ENCODE measurements at regions not wholly inside any gene's neighbourhood (a gene's known extent, or its start where the extent isn't known, plus 50 kb on each side); places are given as distances from the start of the nearest gene placed in this dataset.

- TF ChIP-seq POLR2AphosphoS5 (IDR thresholded peaks at IDR 0.05; ENCODE audit: low read depth, low read length) (no peak), FOXP2 (optimal IDR thresholded peaks at IDR 0.05; ENCODE audit: borderline replicate concordance, extremely low read depth, extremely low read length, insufficient read depth) (no peak)
Observed at GRCh38 chr15:47570451-47570850, 146.9 kb upstream of the SEMA6D start.

- no peak for TF ChIP-seq TAF1 (IDR thresholded peaks at IDR 0.05; ENCODE audit: borderline replicate concordance, insufficient read depth, low read length)
- no peak for TF ChIP-seq POLR2AphosphoS5 (IDR thresholded peaks at IDR 0.05; ENCODE audit: low read depth, low read length)
- no peak for TF ChIP-seq SIN3A (IDR thresholded peaks at IDR 0.05; ENCODE audit: borderline replicate concordance, insufficient read depth, low read length)
- TF ChIP-seq FOXP2 (optimal IDR thresholded peaks at IDR 0.05; ENCODE audit: borderline replicate concordance, extremely low read depth, extremely low read length, insufficient read depth): no peak
- TF ChIP-seq REST (IDR thresholded peaks at IDR 0.05; ENCODE audit: insufficient read depth in 1 of 2, low read depth in 2 of 2, low read length in 2 of 2): no peak
Observed at GRCh38 chr15:47570881-47571640, 146.2 kb upstream of the SEMA6D start.

- no peak for TF ChIP-seq FOXP2 (optimal IDR thresholded peaks at IDR 0.05; ENCODE audit: borderline replicate concordance, extremely low read depth, extremely low read length, insufficient read depth)
- TF ChIP-seq SIN3A (IDR thresholded peaks at IDR 0.05; ENCODE audit: borderline replicate concordance, insufficient read depth, low read length): no peak
- no peak for TF ChIP-seq REST (IDR thresholded peaks at IDR 0.05; ENCODE audit: insufficient read depth in 1 of 2, low read depth in 2 of 2, low read length in 2 of 2)
- TF ChIP-seq POLR2AphosphoS5 (IDR thresholded peaks at IDR 0.05; ENCODE audit: low read depth, low read length): no peak
- TF ChIP-seq TAF1 (IDR thresholded peaks at IDR 0.05; ENCODE audit: borderline replicate concordance, insufficient read depth, low read length): no peak
Observed at GRCh38 chr15:47573673-47574072, 143.6 kb upstream of the SEMA6D start.

GRCh38 chr15:47577000-47577399 is 140.3 kb upstream of the SEMA6D start:
- TF ChIP-seq FOXP2 (optimal IDR thresholded peaks at IDR 0.05; ENCODE audit: borderline replicate concordance, extremely low read depth, extremely low read length, insufficient read depth) (no peak), TAF1 (IDR thresholded peaks at IDR 0.05; ENCODE audit: borderline replicate concordance, insufficient read depth, low read length) (no peak), REST (IDR thresholded peaks at IDR 0.05; ENCODE audit: insufficient read depth in 1 of 2, low read depth in 2 of 2, low read length in 2 of 2) (no peak), SIN3A (IDR thresholded peaks at IDR 0.05; ENCODE audit: borderline replicate concordance, insufficient read depth, low read length) (no peak), POLR2AphosphoS5 (IDR thresholded peaks at IDR 0.05; ENCODE audit: low read depth, low read length) (no peak)

GRCh38 chr15:47577461-47577860 is 139.8 kb upstream of the SEMA6D start:
- TF ChIP-seq FOXP2 (optimal IDR thresholded peaks at IDR 0.05; ENCODE audit: borderline replicate concordance, extremely low read depth, extremely low read length, insufficient read depth) (no peak), TAF1 (IDR thresholded peaks at IDR 0.05; ENCODE audit: borderline replicate concordance, insufficient read depth, low read length) (no peak), SIN3A (IDR thresholded peaks at IDR 0.05; ENCODE audit: borderline replicate concordance, insufficient read depth, low read length) (no peak)

GRCh38 chr15:47582233-47582632 is 135.1 kb upstream of the SEMA6D start:
- TF ChIP-seq FOXP2 (optimal IDR thresholded peaks at IDR 0.05; ENCODE audit: borderline replicate concordance, extremely low read depth, extremely low read length, insufficient read depth) (no peak), SIN3A (IDR thresholded peaks at IDR 0.05; ENCODE audit: borderline replicate concordance, insufficient read depth, low read length) (no peak), POLR2AphosphoS5 (IDR thresholded peaks at IDR 0.05; ENCODE audit: low read depth, low read length) (no peak), REST (IDR thresholded peaks at IDR 0.05; ENCODE audit: insufficient read depth in 1 of 2, low read depth in 2 of 2, low read length in 2 of 2) (no peak), TAF1 (IDR thresholded peaks at IDR 0.05; ENCODE audit: borderline replicate concordance, insufficient read depth, low read length) (no peak)
